NCI-H1436 (cell line): ENCODE measurements at regions not wholly inside any gene's neighbourhood (a gene's known extent, or its start where the extent isn't known, plus 50 kb on each side); places are given as distances from the start of the nearest gene placed in this dataset.

Experiments
- DNase-seq: peaks from one replicate; lab custom pipeline; 2025; lab: John Stamatoyannopoulos, UW

DNA sequence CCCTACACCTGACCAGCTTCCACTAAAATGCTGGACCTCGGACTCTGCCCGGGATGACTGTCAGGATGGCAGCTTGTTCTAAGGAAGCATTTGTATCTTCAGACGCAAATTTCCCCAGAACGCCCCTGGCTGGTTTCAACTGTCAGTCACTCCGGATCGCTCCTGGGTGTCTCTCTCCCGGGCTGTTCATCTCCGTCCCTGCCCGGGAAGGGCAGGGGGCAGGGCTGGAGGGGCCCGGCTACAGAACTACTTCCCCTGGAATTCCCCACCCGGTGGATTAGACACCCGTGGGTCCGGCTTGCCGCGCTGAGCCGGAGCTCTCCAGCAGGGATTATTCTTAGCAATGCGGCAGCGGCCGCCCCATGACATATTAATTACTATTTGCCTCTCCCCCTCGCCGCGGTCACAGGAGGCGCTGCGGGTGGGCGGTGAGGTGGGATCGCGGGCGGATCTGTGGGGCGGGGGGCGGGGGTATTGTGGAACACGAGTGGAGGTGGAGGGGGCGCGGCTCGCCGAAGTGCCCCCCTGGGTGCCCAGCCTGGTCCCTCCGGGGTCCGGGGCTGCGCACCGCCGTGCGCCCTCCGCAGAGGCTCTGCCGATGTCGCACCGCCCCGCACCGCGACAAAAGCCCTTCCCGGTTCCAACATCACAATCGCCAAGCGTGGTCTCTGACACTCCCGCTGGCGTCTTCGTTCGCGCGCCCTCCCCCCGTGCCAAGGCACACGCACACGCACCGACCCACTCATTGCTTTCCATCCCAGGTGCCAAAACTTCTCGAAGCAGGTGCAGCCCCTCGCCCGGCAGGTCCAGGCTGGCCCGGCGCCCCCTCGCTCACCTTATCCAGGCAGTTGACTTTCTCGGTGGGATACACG, 276.1 kb upstream of the NEBL start:
- DNase-seq: peak; percentile 8

DNA sequence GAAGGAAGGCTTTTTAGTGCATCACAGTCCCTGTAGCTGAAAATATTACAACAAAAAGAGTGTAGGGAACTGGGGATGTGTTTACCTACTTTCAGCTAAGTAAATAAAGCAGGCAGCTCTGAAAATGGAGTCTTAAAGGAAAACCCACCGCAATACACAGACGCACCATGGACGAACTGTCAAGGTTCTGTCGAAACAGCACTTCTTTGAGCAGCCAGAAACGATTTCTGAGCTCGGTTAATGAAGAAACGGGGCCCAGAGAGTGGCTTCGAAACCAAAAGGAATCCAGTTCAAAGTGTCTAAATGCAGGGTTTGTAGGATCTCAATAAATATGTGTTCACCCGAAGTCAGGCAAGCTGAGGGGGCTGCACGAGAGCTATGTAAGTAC, 275.4 kb upstream of the NEBL start:
- DNase-seq: no peak

- no peak for DNase-seq
Observed at GRCh38 chr10:21171936-21172541, 274.9 kb upstream of the NEBL start.

DNA sequence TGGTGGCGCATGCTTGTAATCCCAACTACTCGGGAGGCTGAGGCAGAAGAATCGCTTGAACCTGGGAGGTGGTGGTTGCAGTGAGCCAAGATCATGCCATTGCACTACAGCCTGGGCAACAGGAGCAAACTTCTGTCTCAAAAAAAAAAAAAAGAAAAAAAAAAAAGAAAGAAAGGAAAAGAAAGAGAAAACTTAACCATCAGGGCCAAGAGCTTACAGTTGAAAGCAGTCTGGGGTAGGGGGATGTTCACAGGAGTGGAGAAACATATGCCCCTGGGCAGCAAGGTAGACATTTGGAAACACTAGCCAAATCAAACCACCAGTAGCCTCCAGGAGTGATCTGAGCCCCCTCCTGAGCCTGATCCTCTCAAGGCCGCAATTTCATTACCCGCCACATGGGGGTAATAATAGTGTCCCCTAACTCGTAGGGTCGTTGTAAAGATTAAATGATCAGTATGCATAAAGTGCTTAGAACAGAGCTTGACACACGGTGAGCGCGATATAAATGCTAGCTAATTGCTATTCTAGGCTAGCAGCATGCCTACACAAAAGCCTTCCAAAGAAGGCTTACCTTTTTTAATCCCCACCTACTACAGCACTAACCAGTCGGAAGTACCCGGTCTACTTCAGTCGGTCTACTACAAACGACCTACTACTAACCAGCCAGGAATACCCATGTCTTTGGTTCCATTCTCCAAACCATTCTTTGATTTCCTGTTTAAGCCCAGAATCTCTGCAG, 274.3 kb upstream of the NEBL start:
- peak; percentile 15 for DNase-seq

GRCh38 chr10:21170216-21170615, 273.1 kb upstream of the NEBL start:
- DNase-seq: no peak

- no peak for DNase-seq
Observed at GRCh38 chr10:21169271-21169670, 272.2 kb upstream of the NEBL start.

DNA sequence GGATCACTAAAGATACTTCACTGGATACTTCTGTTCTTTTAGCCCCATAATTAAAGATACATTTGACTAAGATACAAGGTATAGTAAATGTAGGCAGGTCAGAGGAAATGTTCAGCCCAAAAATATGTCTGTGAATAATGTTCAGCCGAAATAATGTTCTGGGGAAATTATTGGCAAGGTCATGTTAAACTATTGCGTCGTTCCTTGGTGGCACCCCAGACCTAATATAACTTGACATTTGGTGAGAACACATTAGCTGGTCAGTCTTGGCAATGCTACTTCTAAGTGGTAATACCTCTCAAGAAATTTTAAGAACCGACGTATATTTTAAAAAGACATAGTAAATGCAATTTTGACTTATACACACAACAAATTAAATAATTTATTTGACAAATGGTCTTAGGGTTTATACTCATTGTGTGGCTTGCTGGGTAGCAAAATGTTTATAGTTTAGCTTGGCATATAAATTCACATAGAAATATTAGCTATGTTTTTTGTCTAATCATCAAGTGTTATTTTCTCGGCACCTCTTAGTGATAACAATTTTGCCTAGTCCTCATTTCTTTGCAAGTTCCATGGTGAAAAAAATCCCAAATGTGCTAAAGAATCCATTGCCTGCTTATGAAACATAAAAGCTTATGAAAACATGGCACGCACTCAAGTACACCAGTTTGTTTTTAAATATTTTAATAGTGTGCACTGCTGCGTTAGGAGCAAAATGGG, 270.3 kb upstream of the NEBL start:
- DNase-seq: no peak

DNA sequence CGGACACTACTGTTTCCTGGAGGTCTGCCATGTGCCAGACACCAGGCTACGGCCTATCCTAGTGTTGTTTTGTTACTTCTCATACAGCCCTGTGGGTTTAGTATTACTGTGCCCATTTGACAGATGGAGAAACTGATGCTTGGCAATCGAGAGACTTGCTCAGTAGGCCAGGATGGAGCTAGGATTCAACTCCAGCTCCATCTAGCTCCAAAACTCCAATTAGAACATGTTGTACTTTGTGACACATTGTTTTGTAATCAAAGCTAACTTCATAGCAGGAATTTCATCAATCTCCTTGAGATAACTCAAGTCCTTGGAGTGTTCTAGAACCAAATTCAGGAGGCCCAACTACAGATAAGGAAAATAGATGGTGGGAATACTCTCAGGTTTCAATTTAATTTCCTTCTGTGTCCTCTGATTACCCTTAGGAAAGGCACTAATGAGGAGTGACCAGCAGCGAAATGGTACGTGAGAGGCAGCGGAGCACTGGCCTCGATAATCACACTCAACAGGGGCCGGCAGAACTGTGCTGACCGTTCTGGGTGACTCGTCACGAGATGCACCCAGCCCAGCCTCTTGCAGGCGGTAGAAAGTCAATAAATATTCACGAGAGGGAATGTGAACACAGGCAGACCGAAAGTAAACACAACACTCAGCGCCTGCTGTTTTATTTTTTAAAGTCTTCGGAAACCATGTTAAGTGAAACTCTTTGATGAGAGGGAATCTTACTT, 269.6 kb upstream of the NEBL start:
- DNase-seq: no peak

- no peak for DNase-seq
Observed at GRCh38 chr10:21165489-21165888, 268.4 kb upstream of the NEBL start.

DNA sequence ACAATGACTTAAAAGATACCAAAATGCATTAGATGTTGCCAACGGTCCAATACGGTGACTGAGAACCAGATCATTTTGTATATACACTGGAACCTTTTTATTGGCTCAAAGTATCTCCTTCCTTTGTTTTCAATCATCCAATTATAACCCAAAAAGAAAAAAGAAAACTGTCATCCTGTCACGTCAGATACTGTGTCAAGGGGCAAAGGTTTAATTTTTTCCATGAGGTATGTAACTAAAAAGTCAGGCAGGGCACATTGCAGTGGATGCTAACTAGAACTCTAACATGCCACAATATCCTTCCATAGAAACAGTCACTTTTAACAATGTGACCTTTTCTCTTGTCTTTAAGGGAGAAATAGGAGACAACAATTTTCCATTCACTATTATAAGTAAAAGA, 267.6 kb upstream of the NEBL start:
- no peak for DNase-seq

DNA sequence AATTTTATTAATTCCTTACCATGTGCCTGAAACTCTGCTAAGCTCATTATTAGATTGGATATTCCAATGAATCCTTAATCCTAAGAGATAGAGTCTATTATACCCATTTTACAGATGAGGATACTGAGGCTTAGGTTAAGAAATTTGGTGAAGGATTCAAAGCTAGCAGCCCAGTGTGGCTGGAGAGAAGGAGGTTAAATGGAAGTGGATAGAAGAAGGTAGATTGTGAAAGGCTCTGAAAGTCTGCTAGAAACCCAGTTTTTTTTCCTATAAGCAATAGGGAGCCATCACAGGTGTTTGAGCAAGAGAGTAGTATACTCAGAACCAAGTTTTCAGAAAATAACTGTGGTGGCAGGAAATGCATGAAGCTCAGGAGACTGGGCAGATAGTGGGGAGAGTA, 265.8 kb upstream of the NEBL start:
- no peak for DNase-seq

DNA sequence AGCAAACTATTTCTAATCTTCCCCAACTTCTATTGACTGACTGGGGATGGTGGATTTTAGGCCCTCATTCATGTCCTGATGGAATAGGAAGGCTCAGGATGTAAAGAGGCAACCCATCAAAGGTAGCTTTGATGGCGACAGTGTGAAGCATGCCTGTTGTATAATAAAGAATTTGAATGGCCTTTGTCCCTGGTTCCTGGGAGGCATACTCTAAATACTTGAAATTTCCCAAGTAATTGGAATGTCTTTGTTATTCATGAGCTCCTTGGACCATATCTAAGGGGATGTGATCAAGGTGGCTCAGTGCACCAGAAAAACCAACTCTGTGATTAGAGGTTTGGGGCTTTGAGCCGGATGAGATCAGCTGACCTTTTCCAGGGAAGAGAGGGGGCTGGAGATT, 264.5 kb upstream of the NEBL start:
- DNase-seq: no peak

- DNase-seq: no peak
Observed at GRCh38 chr10:21161090-21161625, 264.0 kb upstream of the NEBL start.

- DNase-seq: peak; percentile 59
Observed at GRCh38 chr10:21160116-21160515, 263.0 kb upstream of the NEBL start.

DNA sequence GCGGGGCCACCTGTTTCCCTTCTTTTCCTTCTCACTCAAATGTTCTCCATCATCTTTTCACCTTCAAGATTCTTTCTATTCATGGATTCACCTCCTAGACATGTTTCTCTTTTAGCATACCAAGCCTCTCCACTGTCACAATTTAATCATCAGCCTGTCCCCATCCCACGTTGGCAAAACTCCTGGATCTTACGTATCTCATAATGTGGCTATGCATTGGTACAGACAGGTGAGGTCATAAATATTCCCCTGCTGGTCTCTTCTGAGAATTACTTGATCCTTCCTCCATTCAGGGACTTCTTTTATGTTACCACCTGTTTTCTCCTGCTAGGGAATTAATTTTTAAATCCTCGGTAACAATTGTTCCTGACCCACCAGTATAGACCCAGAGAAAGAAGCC, 262.6 kb upstream of the NEBL start:
- no peak for DNase-seq

DNA sequence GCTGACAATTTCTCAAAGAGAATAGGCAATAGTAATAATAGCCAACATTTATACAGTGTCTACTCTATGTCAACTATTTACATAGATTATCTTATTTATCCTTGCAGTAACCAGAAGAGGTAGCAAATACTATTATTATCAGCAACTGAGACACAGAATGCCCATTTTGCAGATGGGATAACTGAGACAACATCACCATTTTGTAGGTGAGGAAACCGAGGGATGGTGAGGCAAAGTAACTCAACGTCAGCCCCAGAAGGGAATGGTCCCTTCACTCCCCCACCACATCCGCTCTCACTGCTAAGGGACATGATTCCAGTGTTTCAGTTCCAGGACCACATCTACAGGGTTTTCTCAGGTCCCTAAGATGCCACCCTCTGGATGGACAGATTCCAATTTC, 261.2 kb upstream of the NEBL start:
- DNase-seq: no peak

- no peak for DNase-seq
Observed at GRCh38 chr10:21157664-21158063, 260.6 kb upstream of the NEBL start.

- no peak for DNase-seq
Observed at GRCh38 chr10:21150166-21150565, 253.1 kb upstream of the NEBL start.

GRCh38 chr10:21146436-21146789, 249.3 kb upstream of the NEBL start:
- no peak for DNase-seq

- DNase-seq: no peak
Observed at GRCh38 chr10:21145751-21146435, 248.8 kb upstream of the NEBL start.

DNA sequence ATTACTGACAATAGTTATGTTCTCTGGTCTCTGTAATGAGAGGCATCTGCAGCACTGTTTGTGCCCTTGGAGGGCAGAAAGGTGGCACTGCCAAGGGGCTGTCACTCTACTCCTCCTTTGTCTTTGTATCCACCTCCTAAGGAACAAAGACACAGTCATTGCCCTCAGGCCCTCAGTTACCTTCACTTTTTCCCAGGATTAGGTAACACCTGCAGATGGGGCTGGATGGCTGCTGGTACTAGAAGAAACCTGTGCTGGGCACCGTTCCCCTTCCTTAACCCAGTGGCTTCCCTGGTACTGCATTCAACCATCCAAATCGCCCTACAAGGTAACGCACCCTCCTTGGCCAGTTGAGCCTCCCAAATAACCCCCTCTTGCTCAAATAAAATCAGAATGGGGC, 246.9 kb upstream of the NEBL start:
- no peak for DNase-seq
